Keratinocyte (primary cell): ENCODE measurements at regions not wholly inside any gene's neighbourhood (a gene's known extent, or its start where the extent isn't known, plus 50 kb on each side); places are given as distances from the start of the nearest gene placed in this dataset.
A peak's percentile ranks its signal among the peaks of the same experiment; 100 is the strongest.

Source experiments
- DNase-seq: peaks from one replicate; pipeline ENCODE4 v3.0.0-alpha.2; 2011; ENCODE audit warnings: low read depth, missing footprints, low spot score
- FAIRE-seq: peaks from 2 replicates; lab custom pipeline; 2011; peaks lifted over from hg19 to GRCh38; lab: Jason Lieb, UNC
- H2AFZ ChIP-seq: 2 replicates; pipeline ENCODE4 v1.6.0; 2012; ENCODE audit warnings: low read length, control low read depth, inconsistent platforms; ENCODE audit not compliant: control insufficient read depth
- H3K27ac ChIP-seq: 2 replicates; pipeline ENCODE4 v1.5.1; 2011; ENCODE audit warnings: low read length; ENCODE audit not compliant: control insufficient read depth, insufficient read depth
- H3K27me3 ChIP-seq: 3 replicates; pipeline ENCODE4 v1.6.0; 2011; ENCODE audit warnings: low read length; ENCODE audit not compliant: control insufficient read depth, insufficient read depth; ENCODE audit errors: extremely low read depth
- H3K36me3 ChIP-seq, 2 experiments: 2 replicates in 1 of 2; 3 replicates in 1 of 2; pipeline ENCODE4 v1.5.1; 2011; ENCODE audit warnings: low read length in 2 of 2, mild to moderate bottlenecking in 1 of 2; ENCODE audit not compliant: control insufficient read depth in 2 of 2, insufficient read depth in 2 of 2; ENCODE audit errors: extremely low read depth in 1 of 2
- H3K4me1 ChIP-seq: 3 replicates; pipeline ENCODE4 v1.5.1; 2011; ENCODE audit warnings: low read length; ENCODE audit not compliant: control insufficient read depth, insufficient read depth; ENCODE audit errors: extremely low read depth
- H3K4me2 ChIP-seq: 3 replicates; pipeline ENCODE4 v1.6.0; 2011; ENCODE audit warnings: low read depth, low read length; ENCODE audit not compliant: control insufficient read depth, insufficient read depth; ENCODE audit errors: extremely low read depth
- H3K4me3 ChIP-seq, 3 experiments: fragments of 200-600 bp in 1 of 3; sonication (generic) in 1 of 3; 2 replicates in 2 of 3; 3 replicates in 1 of 3; pipeline ENCODE4 v1.5.1; 2011 to 2016; ENCODE audit warnings: low read length in 3 of 3, mild to moderate bottlenecking in 3 of 3, control low read depth in 2 of 3, inconsistent platforms in 1 of 3, low read depth in 1 of 3, mixed read lengths in 1 of 3, mixed run types in 1 of 3, moderate library complexity in 1 of 3; ENCODE audit not compliant: control insufficient read depth in 2 of 3, insufficient read depth in 2 of 3; ENCODE audit errors: extremely low read depth in 1 of 3
- H3K79me2 ChIP-seq: 2 replicates; pipeline ENCODE4 v1.6.0; 2012; ENCODE audit warnings: low read length; ENCODE audit not compliant: control insufficient read depth, insufficient read depth
- H3K9ac ChIP-seq: 3 replicates; pipeline ENCODE4 v1.6.0; 2011; ENCODE audit warnings: low read length; ENCODE audit not compliant: control insufficient read depth, insufficient read depth; ENCODE audit errors: extremely low read depth
- H3K9me1 ChIP-seq: 3 replicates; pipeline ENCODE4 v1.6.0; 2011; ENCODE audit warnings: low read length; ENCODE audit not compliant: control insufficient read depth, insufficient read depth; ENCODE audit errors: extremely low read depth
- H3K9me3 ChIP-seq: 2 replicates; pipeline ENCODE4 v1.5.1; 2012; ENCODE audit warnings: low read depth, low read length; ENCODE audit not compliant: control insufficient read depth
- H4K20me1 ChIP-seq: 3 replicates; pipeline ENCODE4 v1.6.0; 2011; ENCODE audit warnings: low read length; ENCODE audit not compliant: control insufficient read depth, insufficient read depth; ENCODE audit errors: extremely low read depth
- CTCF ChIP-seq, 3 experiments: IDR thresholded peaks in 1 of 3; conservative IDR thresholded peaks in 1 of 3; optimal IDR thresholded peaks in 1 of 3; 2 replicates in 2 of 3; 3 replicates in 1 of 3; pipeline versions ENCODE3 to v1.5.1; 2011; ENCODE audit warnings: low read length in 3 of 3, mild to moderate bottlenecking in 3 of 3, moderate library complexity in 2 of 3, control low read depth in 1 of 3, inconsistent platforms in 1 of 3; ENCODE audit not compliant: insufficient read depth in 2 of 3; ENCODE audit errors: extremely low read depth in 1 of 3
- EZH2 ChIP-seq: IDR thresholded peaks from one replicate; pipeline ENCODE4 v1.6.1; 2012; ENCODE audit warnings: inconsistent platforms, mild to moderate bottlenecking, low read length, moderate library complexity
- dilution Hi-C: fragments of 300-500 bp; cut with MboI; formaldehyde crosslinking; loops from one replicate; pipeline ENCODE4 v1.7.0; 2020; ENCODE audit warnings: low sequenced_read_pairs; ENCODE audit not compliant: extremely low pct_ligation_motif_present

- no peaks in the 10 kb centered on the region for H3K27me3 ChIP-seq
- FAIRE-seq = no peak
Measured at GRCh38 chr17:34519282-34519681, 60.1 kb upstream of the TMEM132E start.

GRCh38 chr17:34517406-34517805 lies 62.0 kb upstream of the TMEM132E start:
- dilution Hi-C loops = loop anchor here (25.0 kb wide), 2 partner anchors 105 to 345 kb away; no protein-coding TSS in a partner anchor
- H3K27ac ChIP-seq = no peak overlapping the region
- no peaks in the 10 kb centered on the region for H4K20me1 ChIP-seq
- no peaks in the 10 kb centered on the region for H3K9me1 ChIP-seq
- H3K9me3 ChIP-seq = no peaks in the 10 kb centered on the region
- no peak overlapping the region for H3K9ac ChIP-seq
- no peak for TF ChIP-seq EZH2
- TF ChIP-seq CTCF (optimal IDR thresholded peaks at IDR 0.05 in 1 of 3, IDR thresholded peaks at IDR 0.05 in 1 of 3, conservative IDR thresholded peaks at IDR 0.05 in 1 of 3; ENCODE audit: extremely low read depth in 1 of 3, insufficient read depth in 2 of 3, low read length in 3 of 3) = no peak
- no peaks in the 10 kb centered on the region for H3K27me3 ChIP-seq
- no peak overlapping the region for H3K4me3 ChIP-seq
- no peak overlapping the region for H3K4me2 ChIP-seq
- DNase-seq (no peak), FAIRE-seq (no peak)
- H3K79me2 ChIP-seq = no peaks in the 10 kb centered on the region
- no peaks in the 10 kb centered on the region for H3K4me1 ChIP-seq
- no peak overlapping the region for H2AFZ ChIP-seq
- H3K36me3 ChIP-seq = no peaks in the 10 kb centered on the region

More at GRCh38 chr17:34519282-34519681, 60.1 kb upstream of the TMEM132E start:
- Histone ChIP-seq H2AFZ (no peak overlapping the region), H3K79me2 (no peaks in the 10 kb centered on the region), H3K9me1 (no peaks in the 10 kb centered on the region), H4K20me1 (no peaks in the 10 kb centered on the region), H3K4me3 (no peak overlapping the region), H3K9ac (no peak overlapping the region), H3K4me2 (no peak overlapping the region), H3K4me1 (no peaks in the 10 kb centered on the region), H3K27ac (no peak overlapping the region), H3K9me3 (no peaks in the 10 kb centered on the region), H3K36me3 (no peaks in the 10 kb centered on the region)
- dilution Hi-C loops = loop anchor here (25.0 kb wide), 2 partner anchors 107 to 343 kb away; no protein-coding TSS in a partner anchor
- TF ChIP-seq EZH2 (no peak), CTCF (optimal IDR thresholded peaks at IDR 0.05 in 1 of 3, IDR thresholded peaks at IDR 0.05 in 1 of 3, conservative IDR thresholded peaks at IDR 0.05 in 1 of 3; ENCODE audit: extremely low read depth in 1 of 3, insufficient read depth in 2 of 3, low read length in 3 of 3) (peak; percentile 18 to 47 (median 43))
- no peak for DNase-seq
